GM21381 (cell line): ENCODE measurements at regions not wholly inside any gene's neighbourhood (a gene's known extent, or its start where the extent isn't known, plus 50 kb on each side); places are given as distances from the start of the nearest gene placed in this dataset.

ENCODE experiments used
- ATAC-seq: cut with Tn5 transposase; IDR thresholded peaks from one replicate; pipeline ENCODE4 v1.9.1; 2021; ENCODE audit warnings: mild to moderate bottlenecking, moderate library complexity; ENCODE audit not compliant: unreplicated experiment

DNA sequence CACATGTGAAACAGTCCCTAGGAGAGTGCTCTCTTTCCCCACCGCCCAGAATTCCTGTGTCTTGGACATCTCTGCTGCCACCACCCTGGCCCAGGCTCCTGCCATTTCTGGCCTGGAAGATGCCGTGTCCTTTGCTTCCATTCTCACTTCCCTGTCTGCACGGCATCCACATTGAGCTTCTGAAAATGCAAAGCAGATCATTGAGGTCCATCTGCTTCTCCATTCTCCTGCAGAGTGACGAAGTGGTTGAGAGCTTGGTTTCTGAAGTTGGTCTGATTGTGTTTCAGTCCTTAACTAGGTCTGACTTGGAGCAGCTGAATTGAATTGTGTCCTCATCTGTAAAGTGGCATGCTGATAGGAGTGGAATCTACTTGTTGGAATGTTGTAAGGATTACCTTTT lies 98.7 kb upstream of the MGAT5 start:
- peak; percentile 79 for ATAC-seq

GRCh38 chr2:134158295-134158694 lies 95.6 kb upstream of the MGAT5 start:
- ATAC-seq: no peak

DNA sequence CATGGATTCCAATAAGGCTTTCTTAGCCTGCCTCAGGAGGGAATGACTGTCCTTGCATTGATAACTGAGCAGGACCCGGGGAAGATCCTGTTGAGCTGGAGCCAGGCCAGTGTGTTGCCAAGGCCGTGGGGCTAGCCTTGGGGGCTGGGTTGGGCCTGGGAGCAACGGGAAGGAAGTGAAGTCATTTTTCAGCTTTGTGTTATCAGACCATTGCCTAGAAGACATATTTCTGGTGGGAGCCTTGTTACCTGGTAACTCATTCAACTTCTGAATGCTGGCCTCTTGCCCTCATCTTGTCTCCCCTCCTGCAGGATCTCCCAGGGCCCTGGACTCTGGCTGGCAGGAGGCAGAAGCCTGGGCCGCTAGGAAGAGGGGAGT lies 92.7 kb upstream of the MGAT5 start:
- ATAC-seq: no peak

GRCh38 chr2:134163336-134163735 lies 90.5 kb upstream of the MGAT5 start:
- no peak for ATAC-seq

- no peak for ATAC-seq
These were observed 89.6 kb upstream of the MGAT5 start for GRCh38 chr2:134164306-134164705.

GRCh38 chr2:134167015-134167414 lies 86.9 kb upstream of the MGAT5 start:
- no peak for ATAC-seq

- ATAC-seq: peak; percentile 50
These were observed 84.1 kb upstream of the MGAT5 start for GRCh38 chr2:134169788-134170187.

GRCh38 chr2:134170294-134170693 lies 83.6 kb upstream of the MGAT5 start:
- ATAC-seq: no peak

- no peak for ATAC-seq
These were observed 83.2 kb upstream of the MGAT5 start for GRCh38 chr2:134170700-134171099.

GRCh38 chr2:134173338-134174016 lies 80.4 kb upstream of the MGAT5 start:
- no peak for ATAC-seq

DNA sequence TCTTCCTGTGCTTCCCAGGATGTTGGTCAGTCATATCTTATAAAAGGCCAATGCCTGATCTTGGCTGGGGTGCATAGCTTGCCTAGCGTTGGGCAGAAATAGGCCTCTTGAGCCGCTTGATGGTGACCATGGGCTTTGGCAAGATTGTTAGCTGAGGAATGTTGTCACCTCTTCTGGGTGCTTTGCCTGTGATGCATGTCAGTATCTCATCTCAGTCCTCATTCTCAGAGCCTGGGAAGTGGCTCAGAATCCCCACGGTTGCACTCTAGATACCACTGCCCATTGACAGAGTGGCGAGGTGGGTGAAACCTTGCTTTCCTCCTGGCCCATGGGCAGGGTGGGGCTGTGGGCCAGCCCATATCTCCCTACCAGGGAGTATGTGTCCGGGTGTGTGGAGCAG lies 79.2 kb upstream of the MGAT5 start:
- no peak for ATAC-seq

DNA sequence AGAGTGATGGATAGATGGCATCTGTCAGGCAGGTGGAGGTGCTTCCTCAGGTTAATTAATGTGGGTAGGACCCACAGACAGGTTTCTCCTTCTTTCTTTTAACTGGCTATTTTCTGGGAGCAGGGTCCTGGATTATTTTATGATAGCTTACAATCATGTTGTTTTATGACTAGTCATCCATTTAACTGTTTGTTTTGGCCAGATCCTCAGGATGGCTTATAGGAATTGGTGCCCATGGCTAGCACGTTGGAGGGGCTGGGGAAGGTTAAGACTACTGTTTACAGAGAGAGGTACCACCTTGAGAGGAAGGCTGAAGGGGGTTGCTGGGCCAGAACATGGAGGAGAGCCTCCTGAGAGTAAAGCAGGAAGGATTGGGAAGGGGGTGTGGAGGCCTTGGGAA lies 78.0 kb upstream of the MGAT5 start:
- no peak for ATAC-seq

DNA sequence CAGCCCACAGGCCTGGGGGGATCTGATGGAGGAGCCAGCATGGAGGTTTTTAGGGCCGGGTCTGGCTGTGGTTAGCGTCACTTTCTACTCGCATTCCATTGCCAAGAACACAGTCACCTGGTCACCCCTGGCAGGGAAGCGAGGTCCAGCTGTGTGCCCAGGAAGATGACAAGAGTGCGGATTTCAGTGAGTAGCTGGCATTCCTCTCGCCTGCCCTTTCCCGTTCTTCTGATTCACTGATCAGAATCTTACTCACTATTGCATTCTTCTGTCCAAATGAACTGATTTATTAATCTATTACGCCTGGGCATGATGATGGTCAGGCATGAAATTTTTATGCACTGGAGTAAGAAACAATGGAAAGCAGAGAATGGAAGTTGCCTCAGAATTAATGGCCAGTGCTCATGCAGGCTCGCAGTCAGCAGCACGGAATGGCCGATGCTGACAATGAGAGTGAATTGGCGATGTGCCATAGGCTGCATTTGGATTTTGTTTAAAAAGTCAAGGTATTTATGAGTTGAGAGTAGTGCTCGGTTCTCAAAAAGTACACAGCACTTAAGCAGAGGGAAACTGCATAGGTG lies 76.4 kb upstream of the MGAT5 start:
- ATAC-seq: no peak

DNA sequence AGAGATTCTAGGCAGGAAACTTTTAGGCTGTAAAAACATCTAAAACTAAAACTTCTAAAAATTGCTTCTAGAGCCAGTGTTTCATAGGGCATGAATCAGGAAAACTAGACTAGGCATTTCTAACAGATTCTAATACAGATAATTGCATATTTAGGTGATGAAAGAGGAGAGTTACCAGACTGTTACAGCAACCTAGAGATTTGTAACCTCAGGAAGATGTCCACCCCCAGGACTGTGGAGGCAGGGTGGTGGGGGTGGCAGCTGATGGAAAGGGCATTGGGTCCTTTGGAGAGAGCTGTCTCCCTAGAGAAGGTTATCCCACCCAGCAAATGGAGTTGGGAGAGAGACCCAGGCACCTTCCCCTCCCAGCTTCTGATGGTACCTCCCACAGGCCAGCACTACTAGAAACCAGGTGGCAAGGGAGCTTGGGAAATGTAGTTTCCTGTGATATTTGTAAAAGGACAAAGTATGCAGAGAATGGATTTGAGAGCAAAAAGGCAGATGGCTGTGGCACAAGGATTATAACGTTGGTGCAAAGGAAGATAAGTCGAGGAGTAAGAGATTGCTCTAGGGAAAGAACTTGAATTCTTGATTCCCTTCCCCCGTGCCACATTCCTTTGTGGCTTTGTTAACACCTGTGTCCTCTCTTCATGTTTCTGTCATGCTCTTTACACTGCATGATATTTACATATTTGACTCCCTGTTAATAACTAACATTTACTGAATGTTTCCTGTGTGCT lies 75.6 kb upstream of the MGAT5 start:
- no peak for ATAC-seq

DNA sequence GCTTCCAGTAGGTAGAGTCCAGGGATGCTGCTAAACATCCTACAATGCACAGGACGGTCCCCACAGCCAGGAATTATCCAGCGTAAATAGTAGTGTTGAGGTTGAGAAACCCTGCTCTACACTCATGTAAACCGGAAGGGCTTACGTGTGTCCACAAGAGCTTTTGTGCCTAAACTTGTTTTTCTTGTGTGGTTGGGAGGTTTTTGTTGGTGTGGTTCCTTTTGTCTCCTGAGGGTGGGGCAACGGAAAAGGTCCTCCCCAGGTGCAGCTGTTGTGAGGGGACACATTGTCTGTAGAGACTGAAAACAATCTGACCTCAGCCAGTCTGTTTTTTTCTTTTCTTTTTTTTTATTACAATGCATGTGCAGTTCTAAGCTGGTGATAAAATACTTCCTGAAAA lies 72.7 kb upstream of the MGAT5 start:
- ATAC-seq: peak; percentile 66

- ATAC-seq: no peak
These were observed 70.2 kb upstream of the MGAT5 start for GRCh38 chr2:134183679-134184078.

DNA sequence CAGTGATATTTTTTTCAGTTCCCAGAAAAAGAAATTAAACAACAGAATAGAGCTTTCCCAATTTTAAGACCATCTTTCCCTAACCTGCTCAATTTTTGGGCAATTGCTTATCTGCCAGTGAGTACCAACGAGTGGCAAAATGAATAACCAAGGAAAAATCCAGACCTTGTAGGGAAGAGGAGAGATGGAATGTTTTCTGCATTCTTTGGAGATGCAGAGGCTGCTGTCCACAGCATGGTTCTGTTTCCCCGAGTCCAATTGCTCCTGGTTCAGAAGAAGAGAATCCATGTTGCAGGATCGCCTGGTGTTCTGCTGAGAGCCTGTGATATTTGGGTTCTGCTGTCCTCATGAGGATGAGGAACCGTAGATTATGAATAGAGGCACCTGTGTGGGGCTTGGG lies 68.2 kb upstream of the MGAT5 start:
- ATAC-seq: no peak

DNA sequence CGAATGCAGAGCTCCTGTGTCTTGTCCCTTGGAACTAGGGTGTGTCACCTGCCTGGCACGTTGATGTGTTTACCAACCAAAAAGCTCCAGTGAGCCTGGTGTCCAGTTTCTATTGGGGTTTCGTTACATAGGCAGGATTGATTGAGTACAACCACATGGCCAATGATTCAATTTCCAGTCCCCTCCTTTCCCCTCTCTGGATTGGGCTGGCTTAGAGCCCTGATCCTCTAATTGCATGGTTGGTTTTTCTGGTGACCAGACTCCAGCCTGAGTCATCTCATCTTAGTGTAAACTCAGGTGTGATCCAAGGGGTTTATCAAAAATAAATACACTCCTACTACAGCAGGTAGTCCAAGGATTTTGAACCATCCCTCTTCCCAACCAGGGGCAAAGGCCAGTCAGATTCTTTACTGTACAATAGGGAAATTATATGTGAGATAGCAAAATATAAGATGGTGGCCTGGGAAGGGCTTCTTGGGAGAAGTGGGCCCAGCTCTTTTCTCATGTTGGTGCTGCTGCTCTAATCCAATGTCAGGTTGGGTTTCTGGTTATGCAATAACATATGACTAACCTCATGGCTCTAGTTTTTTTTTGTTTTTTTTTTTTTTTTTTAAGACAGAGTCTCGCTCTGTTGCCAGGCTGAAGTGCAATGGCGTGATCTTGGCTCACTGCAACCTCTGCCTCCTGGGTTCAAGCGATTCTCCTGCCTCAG lies 64.7 kb upstream of the MGAT5 start:
- no peak for ATAC-seq

DNA sequence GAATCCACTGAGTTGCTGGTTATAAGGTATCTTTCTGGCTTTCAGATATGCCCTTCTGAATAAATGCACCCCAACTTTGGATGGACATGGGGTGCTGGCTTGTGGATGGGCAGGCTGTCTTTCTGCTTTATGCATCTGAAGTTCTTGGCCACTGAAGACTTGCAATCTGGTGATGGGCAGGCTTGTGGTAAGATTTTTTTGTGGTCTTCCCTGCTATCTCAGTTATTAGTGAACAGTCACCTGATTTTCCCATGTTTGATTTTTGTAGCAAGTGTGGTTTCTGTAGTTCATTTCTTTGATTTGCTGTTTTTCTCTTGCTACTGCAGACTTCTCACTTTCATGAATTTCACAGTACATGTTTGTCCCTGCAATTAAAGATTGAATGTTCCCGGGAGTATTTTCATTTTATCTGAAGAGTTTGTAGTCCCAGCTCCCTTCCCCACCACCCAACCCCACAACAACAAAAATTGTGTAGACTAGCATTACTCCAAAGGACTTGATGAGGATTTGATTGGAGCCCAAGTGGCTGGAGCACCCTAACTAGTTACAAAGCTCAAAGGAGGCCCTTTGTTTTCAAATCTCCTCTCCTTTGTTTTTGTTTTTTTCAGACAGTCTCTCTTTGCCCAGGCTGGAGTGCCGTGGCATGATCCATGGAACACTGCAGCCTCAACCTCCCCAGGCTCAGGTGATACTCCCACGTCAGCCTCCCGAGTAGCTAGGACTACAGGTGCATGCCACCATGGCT lies 63.6 kb upstream of the MGAT5 start:
- no peak for ATAC-seq

GRCh38 chr2:134190807-134191203 lies 63.1 kb upstream of the MGAT5 start:
- ATAC-seq: no peak

DNA sequence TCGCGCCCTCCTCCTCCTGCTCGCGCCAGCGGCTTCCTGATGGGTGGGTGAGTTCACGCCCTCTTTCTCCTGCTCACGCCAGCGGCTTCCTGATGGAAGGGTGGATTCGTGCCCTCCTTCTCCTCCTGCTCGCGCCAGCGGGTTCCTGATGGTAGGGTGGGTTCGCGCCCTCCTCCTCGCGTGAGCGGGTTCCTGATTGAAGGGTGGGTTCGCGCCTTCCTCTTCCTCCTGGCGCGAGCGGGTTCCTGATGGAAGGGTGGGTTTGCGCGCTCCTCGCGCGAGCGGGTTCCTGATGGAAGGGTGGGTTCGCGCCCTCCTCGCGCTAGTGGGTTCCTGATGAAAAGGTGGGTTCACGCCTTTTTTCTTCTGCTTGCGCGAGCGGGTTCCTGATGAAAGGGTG lies 62.0 kb upstream of the MGAT5 start:
- no peak for ATAC-seq
